B cell (primary cell): ENCODE measurements at regions not wholly inside any gene's neighbourhood (a gene's known extent, or its start where the extent isn't known, plus 50 kb on each side); places are given as distances from the start of the nearest gene placed in this dataset.

Experiments
- EZH2 ChIP-seq: IDR thresholded peaks from 2 replicates; pipeline ENCODE4 v1.6.1; 2012; ENCODE audit warnings: borderline replicate concordance, low read depth, mild to moderate bottlenecking, moderate library complexity, low read length; ENCODE audit not compliant: insufficient read depth, poor library complexity, severe bottlenecking
- TF ChIP-seq, protein P1 (sequence below): fragments of 200-600 bp; IDR thresholded peaks from one replicate; pipeline ENCODE4 v1.8.0; 2022; ENCODE audit warnings: antibody characterized with exemption, mild to moderate bottlenecking

DNA sequence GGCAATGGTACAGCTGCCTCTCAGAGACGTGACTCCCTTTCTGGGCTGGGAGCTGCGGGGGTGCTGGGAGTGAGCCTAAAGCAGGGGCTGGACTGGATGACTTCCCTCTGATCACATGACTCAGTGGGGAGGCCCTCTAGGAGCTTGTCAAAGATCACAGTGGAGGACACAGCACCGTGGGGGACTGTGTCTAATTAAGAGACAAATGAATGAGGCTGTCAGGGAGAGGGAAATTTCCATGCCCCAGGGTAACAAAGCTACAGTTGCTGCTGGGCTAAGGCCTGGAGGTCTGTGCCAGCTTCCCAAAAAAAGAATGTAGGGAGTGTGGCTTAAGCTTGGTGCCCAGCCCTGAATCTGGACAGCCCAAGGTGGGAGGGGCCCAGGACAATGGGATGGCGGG is 262.8 kb upstream of the PLET1 start:
- TF ChIP-seq, protein P1, sequence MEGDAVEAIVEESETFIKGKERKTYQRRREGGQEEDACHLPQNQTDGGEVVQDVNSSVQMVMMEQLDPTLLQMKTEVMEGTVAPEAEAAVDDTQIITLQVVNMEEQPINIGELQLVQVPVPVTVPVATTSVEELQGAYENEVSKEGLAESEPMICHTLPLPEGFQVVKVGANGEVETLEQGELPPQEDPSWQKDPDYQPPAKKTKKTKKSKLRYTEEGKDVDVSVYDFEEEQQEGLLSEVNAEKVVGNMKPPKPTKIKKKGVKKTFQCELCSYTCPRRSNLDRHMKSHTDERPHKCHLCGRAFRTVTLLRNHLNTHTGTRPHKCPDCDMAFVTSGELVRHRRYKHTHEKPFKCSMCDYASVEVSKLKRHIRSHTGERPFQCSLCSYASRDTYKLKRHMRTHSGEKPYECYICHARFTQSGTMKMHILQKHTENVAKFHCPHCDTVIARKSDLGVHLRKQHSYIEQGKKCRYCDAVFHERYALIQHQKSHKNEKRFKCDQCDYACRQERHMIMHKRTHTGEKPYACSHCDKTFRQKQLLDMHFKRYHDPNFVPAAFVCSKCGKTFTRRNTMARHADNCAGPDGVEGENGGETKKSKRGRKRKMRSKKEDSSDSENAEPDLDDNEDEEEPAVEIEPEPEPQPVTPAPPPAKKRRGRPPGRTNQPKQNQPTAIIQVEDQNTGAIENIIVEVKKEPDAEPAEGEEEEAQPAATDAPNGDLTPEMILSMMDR = no peak
- no peak for TF ChIP-seq EZH2
